ENCODE measurements at regions not wholly inside any gene's neighbourhood (a gene's known extent, or its start where the extent isn't known, plus 50 kb on each side); places are given as distances from the start of the nearest gene placed in this dataset.
"Not testable (repeated sequence)": the region's sequence is repeated elsewhere in the genome, so short reads cannot be mapped to it uniquely, and the experiment has no call there.

- TF ChIP-seq CTCF (IDR thresholded peaks at IDR 0.05); EZH2 (IDR thresholded peaks at IDR 0.05; ENCODE audit: borderline replicate concordance, insufficient read depth, low read depth, low read length, poor library complexity, severe bottlenecking): not testable (repeated sequence)
Measured at GRCh38 chr5:99028170-99028569, 99.4 kb upstream of the CHD1 start.

All from B cell (primary cell).